Stimulated activated CD4-positive, alpha-beta T cell treated with anti-CD3 and anti-CD28 coated beads, TNF-alpha, amount 100 ng/mL, for 4 hours (primary cell): ENCODE measurements at regions not wholly inside any gene's neighbourhood (a gene's known extent, or its start where the extent isn't known, plus 50 kb on each side); places are given as distances from the start of the nearest gene placed in this dataset.

Experiments
- DNase-seq, 3 experiments: peaks; one replicate each; pipeline ENCODE4 v3.0.0-alpha.2; 2020; ENCODE audit warnings: low read depth in 3 of 3

- DNase-seq: no peak
Measured at GRCh38 chr2:173419506-173419905, 64.8 kb downstream of the CDCA7 start.

GRCh38 chr2:173424886-173425285, 70.2 kb downstream of the CDCA7 start:
- DNase-seq: no peak

- no peak for DNase-seq
Measured at GRCh38 chr2:173427887-173428668, 73.4 kb downstream of the CDCA7 start.

GRCh38 chr2:173431191-173431590, 76.5 kb downstream of the CDCA7 start:
- no peak for DNase-seq

GRCh38 chr2:173432049-173432754, 77.5 kb downstream of the CDCA7 start:
- DNase-seq: no peak

- no peak for DNase-seq
Measured at GRCh38 chr2:173434762-173435569, 80.3 kb downstream of the CDCA7 start.

GRCh38 chr2:173435574-173435973, 80.9 kb downstream of the CDCA7 start:
- no peak for DNase-seq

- no peak for DNase-seq
Measured at GRCh38 chr2:173436088-173436487, 81.4 kb downstream of the CDCA7 start.

- no peak for DNase-seq
Measured at GRCh38 chr2:173441222-173441621, 86.5 kb downstream of the CDCA7 start.

- DNase-seq: no peak
Measured at GRCh38 chr2:173442542-173442941, 87.9 kb downstream of the CDCA7 start.

GRCh38 chr2:173446722-173447121, 92.0 kb downstream of the CDCA7 start:
- DNase-seq: no peak

- DNase-seq: peak in 2 of 3 experiments; percentile 7 to 13
Measured at GRCh38 chr2:173448938-173449471, 94.3 kb downstream of the CDCA7 start.

- no peak for DNase-seq
Measured at GRCh38 chr2:173451118-173451517, 96.4 kb downstream of the CDCA7 start.

- no peak for DNase-seq
Measured at GRCh38 chr2:173451941-173452340, 97.3 kb downstream of the CDCA7 start.

GRCh38 chr2:173452416-173452815, 97.7 kb downstream of the CDCA7 start:
- no peak for DNase-seq

GRCh38 chr2:173456960-173457359, 102.3 kb downstream of the CDCA7 start:
- DNase-seq: no peak

- DNase-seq: no peak
Measured at GRCh38 chr2:173457366-173457765, 102.7 kb downstream of the CDCA7 start.

GRCh38 chr2:173458991-173459780, 104.5 kb downstream of the CDCA7 start:
- no peak for DNase-seq

GRCh38 chr2:173462892-173463840, 108.5 kb downstream of the CDCA7 start:
- DNase-seq: no peak

GRCh38 chr2:173463846-173464245, 109.2 kb downstream of the CDCA7 start:
- DNase-seq: no peak
